ENCODE measurements at regions not wholly inside any gene's neighbourhood (a gene's known extent, or its start where the extent isn't known, plus 50 kb on each side); places are given as distances from the start of the nearest gene placed in this dataset.

- TF ChIP-seq CTCF (IDR thresholded peaks at IDR 0.05): no peak
- intact Hi-C loops (cut with DNase I): no loop called here
- DNase-seq (no peak), ATAC-seq (no peak), FAIRE-seq (no peak)
- 41 to 79% methylated on average over 1 of the region's 1 CpG for WGBS, 2 donors
- Histone ChIP-seq H3K36me3 (no peaks in the 10 kb centered on the region), H3K4me3 (no peak overlapping the region), H3K27ac (no peak overlapping the region), H3K4me1 (no peaks in the 10 kb centered on the region), H3K27me3 (no peaks in the 10 kb centered on the region), H3K9me3 (no peaks in the 10 kb centered on the region)
Measured at GRCh38 chr13:64186071-64186470, 2770.4 kb upstream of the PCDH20 start.

- no peak for FAIRE-seq
- 56 to 71% methylated on average over 2 of the region's 2 CpGs for WGBS, 2 donors
Measured at GRCh38 chr13:64180756-64181155, 2765.1 kb upstream of the PCDH20 start.

GRCh38 chr13:64165826-64166225 lies 2750.2 kb upstream of the PCDH20 start:
- 45% methylated on average over 1 of the region's 1 CpG for WGBS, 2 donors
- no peaks in the 10 kb centered on the region for H3K27me3 ChIP-seq
- no peak for TF ChIP-seq CTCF (IDR thresholded peaks at IDR 0.05)

More at GRCh38 chr13:64180756-64181155, 2765.1 kb upstream of the PCDH20 start:
- Histone ChIP-seq H3K36me3 (no peaks in the 10 kb centered on the region), H3K4me1 (no peaks in the 10 kb centered on the region), H3K27ac (no peak overlapping the region), H3K9me3 (no peaks in the 10 kb centered on the region), H3K4me3 (no peak overlapping the region), H3K27me3 (no peaks in the 10 kb centered on the region)
- intact Hi-C loops (cut with DNase I): no loop called here
- ATAC-seq: no peak
- TF ChIP-seq CTCF (IDR thresholded peaks at IDR 0.05): no peak
- DNase-seq: no peak

GRCh38 chr13:64164435-64164834 lies 2748.8 kb upstream of the PCDH20 start:
- no peak for TF ChIP-seq CTCF (IDR thresholded peaks at IDR 0.05)
- Histone ChIP-seq H3K4me1 (no peaks in the 10 kb centered on the region), H3K27ac (no peak overlapping the region), H3K36me3 (no peaks in the 10 kb centered on the region), H3K9me3 (no peaks in the 10 kb centered on the region), H3K4me3 (no peak overlapping the region), H3K27me3 (no peaks in the 10 kb centered on the region)
- no peak for ATAC-seq
- no peak for FAIRE-seq
- 65 to 76% methylated on average over 4 of the region's 4 CpGs for WGBS, 2 donors
- intact Hi-C loops (cut with DNase I): no loop called here
- peak in 4 of 6 donors; percentile 8 to 52 (median 42) for DNase-seq

More at GRCh38 chr13:64165826-64166225, 2750.2 kb upstream of the PCDH20 start:
- intact Hi-C loops (cut with DNase I): no loop called here
- Histone ChIP-seq H3K36me3 (no peaks in the 10 kb centered on the region), H3K9me3 (no peaks in the 10 kb centered on the region), H3K27ac (no peak overlapping the region), H3K4me1 (no peaks in the 10 kb centered on the region), H3K4me3 (no peak overlapping the region)
- ATAC-seq: no peak
- DNase-seq: no peak
- no peak for FAIRE-seq

- DNase-seq (no peak), ATAC-seq (no peak), FAIRE-seq (no peak)
- Histone ChIP-seq H3K4me3 (no peak overlapping the region), H3K4me1 (no peaks in the 10 kb centered on the region), H3K27me3 (no peaks in the 10 kb centered on the region), H3K9me3 (no peaks in the 10 kb centered on the region), H3K36me3 (no peaks in the 10 kb centered on the region), H3K27ac (no peak overlapping the region)
- intact Hi-C loops (cut with DNase I): no loop called here
- TF ChIP-seq CTCF (IDR thresholded peaks at IDR 0.05): no peak
Measured at GRCh38 chr13:64160479-64160878, 2744.8 kb upstream of the PCDH20 start.

All from pancreas (tissue), 10 donors.